GM23338 (cell line): ENCODE measurements at regions not wholly inside any gene's neighbourhood (a gene's known extent, or its start where the extent isn't known, plus 50 kb on each side); places are given as distances from the start of the nearest gene placed in this dataset.

Experiments
- ATAC-seq: fragments of 200-7000 bp; cut with Tn5 transposase; 3 replicates; pipeline ENCODE4 v1.9.1; 2020
- DNase-seq: peaks from one replicate; pipeline ENCODE4 v3.0.0-alpha.2; 2015; ENCODE audit warnings: low spot score
- H2AFZ ChIP-seq: fragments of 200-600 bp; sonication (generic); 2 replicates; pipeline ENCODE4 v1.8.0; 2016; ENCODE audit warnings: antibody characterized with exemption, mild to moderate bottlenecking, moderate library complexity
- H3F3A ChIP-seq: fragments of 200-600 bp; sonication (generic); replicated peaks from 2 replicates; pipeline ENCODE4 v1.8.0; 2017; ENCODE audit warnings: antibody characterized with exemption, mixed run types, low read depth
- H3K27ac ChIP-seq: fragments of 200-600 bp; sonication (generic); 2 replicates; pipeline ENCODE4 v1.6.1; 2016; ENCODE audit warnings: low read depth
- H3K27me3 ChIP-seq: fragments of 200-600 bp; sonication (generic); 2 replicates; pipeline ENCODE4 v1.8.0; 2016; ENCODE audit warnings: mild to moderate bottlenecking, mixed run types, moderate library complexity; ENCODE audit not compliant: insufficient read depth
- H3K36me3 ChIP-seq: fragments of 200-600 bp; sonication (generic); 2 replicates; pipeline ENCODE4 v1.8.0; 2016; ENCODE audit warnings: mild to moderate bottlenecking; ENCODE audit not compliant: insufficient read depth
- H3K4me1 ChIP-seq: fragments of 200-600 bp; sonication (generic); 2 replicates; pipeline ENCODE4 v1.8.0; 2016; ENCODE audit warnings: mild to moderate bottlenecking, moderate library complexity; ENCODE audit not compliant: insufficient read depth
- H3K4me2 ChIP-seq: fragments of 200-600 bp; sonication (generic); 2 replicates; pipeline ENCODE4 v1.7.1; 2017; ENCODE audit warnings: mixed run types
- H3K4me3 ChIP-seq: fragments of 200-600 bp; sonication (generic); 2 replicates; pipeline ENCODE4 v1.6.1; 2016; ENCODE audit warnings: mixed run types
- H3K79me2 ChIP-seq: fragments of 200-600 bp; sonication (generic); replicated peaks from 2 replicates; pipeline ENCODE4 v1.8.0; 2017; ENCODE audit warnings: mild to moderate bottlenecking; ENCODE audit not compliant: insufficient read depth
- H3K9me2 ChIP-seq: fragments of 200-600 bp; sonication (generic); 2 replicates; pipeline ENCODE4 v1.8.0; 2017; ENCODE audit not compliant: insufficient read depth
- H4K20me1 ChIP-seq: fragments of 200-600 bp; sonication (generic); replicated peaks from 2 replicates; pipeline ENCODE4 v1.8.0; 2017; ENCODE audit warnings: mild to moderate bottlenecking; ENCODE audit not compliant: insufficient read depth
- H3K27ac Mint-ChIP-seq: 2 replicates; pipeline ENCODE4 v1.8.0; 2020; ENCODE audit warnings: inconsistent platforms, mild to moderate bottlenecking, moderate library complexity, mixed read lengths
- H3K27me3 Mint-ChIP-seq: 3 replicates; pipeline ENCODE4 v1.8.0; 2022; ENCODE audit warnings: low read depth, mild to moderate bottlenecking, moderate library complexity, mixed read lengths, inconsistent platforms; ENCODE audit not compliant: insufficient read depth, poor library complexity
- H3K36me3 Mint-ChIP-seq: 3 replicates; pipeline ENCODE4 v1.8.0; 2021; ENCODE audit warnings: low read depth, mild to moderate bottlenecking, inconsistent platforms, moderate library complexity, mixed read lengths
- H3K4me1 Mint-ChIP-seq: 3 replicates; pipeline ENCODE4 v1.8.0; 2020; ENCODE audit warnings: mild to moderate bottlenecking, inconsistent platforms, mixed read lengths
- H3K4me3 Mint-ChIP-seq: 3 replicates; pipeline ENCODE4 v1.8.0; 2021; ENCODE audit warnings: moderate library complexity, mild to moderate bottlenecking, inconsistent platforms, mixed read lengths
- H3K9me3 Mint-ChIP-seq: 3 replicates; pipeline ENCODE4 v1.8.0; 2020; ENCODE audit warnings: moderate library complexity, mild to moderate bottlenecking, inconsistent platforms, mixed read lengths
- CREB1 ChIP-seq: fragments of 250-450 bp; sonication (Bioruptor Pico); IDR thresholded peaks from 2 replicates; pipeline ENCODE4 v1.5.0; 2020; ENCODE audit warnings: low read depth, mild to moderate bottlenecking, moderate library complexity
- EZH2 ChIP-seq: fragments of 200-600 bp; sonication (generic); IDR thresholded peaks from one replicate; pipeline ENCODE4 v1.8.0; 2017; ENCODE audit warnings: antibody characterized with exemption, mild to moderate bottlenecking, low read depth; ENCODE audit not compliant: unreplicated experiment
- EZH2phosphoT487 ChIP-seq: fragments of 200-600 bp; sonication (generic); IDR thresholded peaks from one replicate; pipeline ENCODE4 v1.8.1; 2018; ENCODE audit warnings: antibody characterized with exemption; ENCODE audit not compliant: unreplicated experiment
- JUNB ChIP-seq: IDR thresholded peaks from one replicate; pipeline ENCODE4 v1.6.1; 2016; ENCODE audit warnings: antibody characterized with exemption; ENCODE audit not compliant: unreplicated experiment
- NANOG ChIP-seq: IDR thresholded peaks from 2 replicates; pipeline ENCODE4 v1.6.1; 2016; ENCODE audit warnings: antibody characterized with exemption, borderline replicate concordance
- POLR2AphosphoS5 ChIP-seq: IDR thresholded peaks from 2 replicates; pipeline ENCODE4 v1.6.1; 2016; ENCODE audit warnings: antibody characterized with exemption, low read depth
- STAT1 ChIP-seq: IDR thresholded peaks from one replicate; pipeline ENCODE4 v1.6.1; 2016; ENCODE audit warnings: antibody characterized with exemption; ENCODE audit not compliant: unreplicated experiment
- ZNF114 ChIP-seq: fragments of 250-450 bp; sonication (Bioruptor Pico); IDR thresholded peaks from 2 replicates; pipeline ENCODE4 v1.5.0; 2020; ENCODE audit warnings: mild to moderate bottlenecking, moderate library complexity
- ZNF331 ChIP-seq: fragments of 250-450 bp; sonication (Bioruptor Pico); IDR thresholded peaks from 2 replicates; pipeline ENCODE4 v1.5.0; 2020; ENCODE audit warnings: low read depth, mild to moderate bottlenecking, moderate library complexity
- TF ChIP-seq, protein P1 (sequence below), 2 experiments: fragments of 200-600 bp in 1 of 2; sonication (generic) in 1 of 2; conservative IDR thresholded peaks; 2 replicates each; pipeline versions ENCODE4 v1.5.1 to v1.6.1; 2016 to 2017; ENCODE audit warnings: antibody characterized with exemption in 2 of 2, low read depth in 2 of 2, mild to moderate bottlenecking in 2 of 2, moderate library complexity in 1 of 2
- TF ChIP-seq, protein P2 (sequence below): IDR thresholded peaks from 2 replicates; pipeline ENCODE4 v1.6.1; 2016; ENCODE audit warnings: antibody characterized with exemption
- TF ChIP-seq, protein P3 (sequence below): fragments of 250-450 bp; sonication (Bioruptor Pico); IDR thresholded peaks from 2 replicates; pipeline ENCODE4 v1.5.0; 2020; ENCODE audit warnings: mild to moderate bottlenecking, moderate library complexity
- TF ChIP-seq, protein P4 (sequence below): IDR thresholded peaks from one replicate; pipeline ENCODE4 v1.6.1; 2018; ENCODE audit warnings: antibody characterized with exemption; ENCODE audit not compliant: unreplicated experiment

DNA sequence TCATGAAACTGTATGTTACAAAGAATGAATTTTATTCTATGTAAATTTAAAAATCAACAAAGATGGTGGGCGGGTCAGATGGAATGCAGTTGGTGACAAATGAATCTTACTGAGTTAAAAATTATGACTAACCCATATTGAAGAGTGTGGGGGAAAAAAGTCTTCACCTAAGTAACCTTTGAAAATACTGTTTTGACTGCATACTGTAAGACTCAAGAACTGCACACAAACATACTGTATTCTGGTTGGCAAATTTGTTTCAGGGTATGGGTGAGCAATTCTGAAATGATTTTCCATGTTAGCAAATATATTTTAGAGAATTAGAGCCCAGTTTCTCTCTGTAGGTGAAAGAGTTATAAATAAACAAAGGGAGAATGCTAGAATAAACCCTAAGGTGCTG lies 153.7 kb upstream of the KCNJ18 start:
- Mint-ChIP-seq H3K27me3 (peaks cover 2% of the 10 kb centered on the region), H3K9me3 (peaks cover 21% of the 10 kb centered on the region), H3K4me3 (no peak overlapping the region), H3K4me1 (no peaks in the 10 kb centered on the region), H3K36me3 (peaks cover 30% of the 10 kb centered on the region), H3K27ac (no peak overlapping the region)
- ATAC-seq: no peak
- DNase-seq: no peak
- Histone ChIP-seq H3K9me2 (no peaks in the 10 kb centered on the region; the same call in 1 of the 2 replicates), H3F3A (no peaks in the 10 kb centered on the region), H3K27me3 (no peaks in the 10 kb centered on the region), H3K4me3 (no peak overlapping the region), H3K4me2 (no peak overlapping the region), H3K4me1 (no peaks in the 10 kb centered on the region), H4K20me1 (no peaks in the 10 kb centered on the region), H2AFZ (no peak overlapping the region), H3K36me3 (no peaks in the 10 kb centered on the region), H3K79me2 (peaks cover 16% of the 10 kb centered on the region; the same call in 1 of the 2 replicates), H3K27ac (no peak overlapping the region)
- no peak for TF ChIP-seq STAT1
- no peak for TF ChIP-seq EZH2
- no peak for TF ChIP-seq POLR2AphosphoS5
- no peak for TF ChIP-seq NANOG
- no peak for TF ChIP-seq CREB1 (CRISPR knock-in tag)
- TF ChIP-seq JUNB: no peak
- TF ChIP-seq, protein P1, sequence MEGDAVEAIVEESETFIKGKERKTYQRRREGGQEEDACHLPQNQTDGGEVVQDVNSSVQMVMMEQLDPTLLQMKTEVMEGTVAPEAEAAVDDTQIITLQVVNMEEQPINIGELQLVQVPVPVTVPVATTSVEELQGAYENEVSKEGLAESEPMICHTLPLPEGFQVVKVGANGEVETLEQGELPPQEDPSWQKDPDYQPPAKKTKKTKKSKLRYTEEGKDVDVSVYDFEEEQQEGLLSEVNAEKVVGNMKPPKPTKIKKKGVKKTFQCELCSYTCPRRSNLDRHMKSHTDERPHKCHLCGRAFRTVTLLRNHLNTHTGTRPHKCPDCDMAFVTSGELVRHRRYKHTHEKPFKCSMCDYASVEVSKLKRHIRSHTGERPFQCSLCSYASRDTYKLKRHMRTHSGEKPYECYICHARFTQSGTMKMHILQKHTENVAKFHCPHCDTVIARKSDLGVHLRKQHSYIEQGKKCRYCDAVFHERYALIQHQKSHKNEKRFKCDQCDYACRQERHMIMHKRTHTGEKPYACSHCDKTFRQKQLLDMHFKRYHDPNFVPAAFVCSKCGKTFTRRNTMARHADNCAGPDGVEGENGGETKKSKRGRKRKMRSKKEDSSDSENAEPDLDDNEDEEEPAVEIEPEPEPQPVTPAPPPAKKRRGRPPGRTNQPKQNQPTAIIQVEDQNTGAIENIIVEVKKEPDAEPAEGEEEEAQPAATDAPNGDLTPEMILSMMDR (conservative IDR thresholded peaks at IDR 0.05; ENCODE audit: low read depth in 2 of 2): no peak
- TF ChIP-seq EZH2phosphoT487: no peak
- TF ChIP-seq, protein P2, sequence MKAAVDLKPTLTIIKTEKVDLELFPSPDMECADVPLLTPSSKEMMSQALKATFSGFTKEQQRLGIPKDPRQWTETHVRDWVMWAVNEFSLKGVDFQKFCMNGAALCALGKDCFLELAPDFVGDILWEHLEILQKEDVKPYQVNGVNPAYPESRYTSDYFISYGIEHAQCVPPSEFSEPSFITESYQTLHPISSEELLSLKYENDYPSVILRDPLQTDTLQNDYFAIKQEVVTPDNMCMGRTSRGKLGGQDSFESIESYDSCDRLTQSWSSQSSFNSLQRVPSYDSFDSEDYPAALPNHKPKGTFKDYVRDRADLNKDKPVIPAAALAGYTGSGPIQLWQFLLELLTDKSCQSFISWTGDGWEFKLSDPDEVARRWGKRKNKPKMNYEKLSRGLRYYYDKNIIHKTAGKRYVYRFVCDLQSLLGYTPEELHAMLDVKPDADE: no peak
- TF ChIP-seq, protein P3, sequence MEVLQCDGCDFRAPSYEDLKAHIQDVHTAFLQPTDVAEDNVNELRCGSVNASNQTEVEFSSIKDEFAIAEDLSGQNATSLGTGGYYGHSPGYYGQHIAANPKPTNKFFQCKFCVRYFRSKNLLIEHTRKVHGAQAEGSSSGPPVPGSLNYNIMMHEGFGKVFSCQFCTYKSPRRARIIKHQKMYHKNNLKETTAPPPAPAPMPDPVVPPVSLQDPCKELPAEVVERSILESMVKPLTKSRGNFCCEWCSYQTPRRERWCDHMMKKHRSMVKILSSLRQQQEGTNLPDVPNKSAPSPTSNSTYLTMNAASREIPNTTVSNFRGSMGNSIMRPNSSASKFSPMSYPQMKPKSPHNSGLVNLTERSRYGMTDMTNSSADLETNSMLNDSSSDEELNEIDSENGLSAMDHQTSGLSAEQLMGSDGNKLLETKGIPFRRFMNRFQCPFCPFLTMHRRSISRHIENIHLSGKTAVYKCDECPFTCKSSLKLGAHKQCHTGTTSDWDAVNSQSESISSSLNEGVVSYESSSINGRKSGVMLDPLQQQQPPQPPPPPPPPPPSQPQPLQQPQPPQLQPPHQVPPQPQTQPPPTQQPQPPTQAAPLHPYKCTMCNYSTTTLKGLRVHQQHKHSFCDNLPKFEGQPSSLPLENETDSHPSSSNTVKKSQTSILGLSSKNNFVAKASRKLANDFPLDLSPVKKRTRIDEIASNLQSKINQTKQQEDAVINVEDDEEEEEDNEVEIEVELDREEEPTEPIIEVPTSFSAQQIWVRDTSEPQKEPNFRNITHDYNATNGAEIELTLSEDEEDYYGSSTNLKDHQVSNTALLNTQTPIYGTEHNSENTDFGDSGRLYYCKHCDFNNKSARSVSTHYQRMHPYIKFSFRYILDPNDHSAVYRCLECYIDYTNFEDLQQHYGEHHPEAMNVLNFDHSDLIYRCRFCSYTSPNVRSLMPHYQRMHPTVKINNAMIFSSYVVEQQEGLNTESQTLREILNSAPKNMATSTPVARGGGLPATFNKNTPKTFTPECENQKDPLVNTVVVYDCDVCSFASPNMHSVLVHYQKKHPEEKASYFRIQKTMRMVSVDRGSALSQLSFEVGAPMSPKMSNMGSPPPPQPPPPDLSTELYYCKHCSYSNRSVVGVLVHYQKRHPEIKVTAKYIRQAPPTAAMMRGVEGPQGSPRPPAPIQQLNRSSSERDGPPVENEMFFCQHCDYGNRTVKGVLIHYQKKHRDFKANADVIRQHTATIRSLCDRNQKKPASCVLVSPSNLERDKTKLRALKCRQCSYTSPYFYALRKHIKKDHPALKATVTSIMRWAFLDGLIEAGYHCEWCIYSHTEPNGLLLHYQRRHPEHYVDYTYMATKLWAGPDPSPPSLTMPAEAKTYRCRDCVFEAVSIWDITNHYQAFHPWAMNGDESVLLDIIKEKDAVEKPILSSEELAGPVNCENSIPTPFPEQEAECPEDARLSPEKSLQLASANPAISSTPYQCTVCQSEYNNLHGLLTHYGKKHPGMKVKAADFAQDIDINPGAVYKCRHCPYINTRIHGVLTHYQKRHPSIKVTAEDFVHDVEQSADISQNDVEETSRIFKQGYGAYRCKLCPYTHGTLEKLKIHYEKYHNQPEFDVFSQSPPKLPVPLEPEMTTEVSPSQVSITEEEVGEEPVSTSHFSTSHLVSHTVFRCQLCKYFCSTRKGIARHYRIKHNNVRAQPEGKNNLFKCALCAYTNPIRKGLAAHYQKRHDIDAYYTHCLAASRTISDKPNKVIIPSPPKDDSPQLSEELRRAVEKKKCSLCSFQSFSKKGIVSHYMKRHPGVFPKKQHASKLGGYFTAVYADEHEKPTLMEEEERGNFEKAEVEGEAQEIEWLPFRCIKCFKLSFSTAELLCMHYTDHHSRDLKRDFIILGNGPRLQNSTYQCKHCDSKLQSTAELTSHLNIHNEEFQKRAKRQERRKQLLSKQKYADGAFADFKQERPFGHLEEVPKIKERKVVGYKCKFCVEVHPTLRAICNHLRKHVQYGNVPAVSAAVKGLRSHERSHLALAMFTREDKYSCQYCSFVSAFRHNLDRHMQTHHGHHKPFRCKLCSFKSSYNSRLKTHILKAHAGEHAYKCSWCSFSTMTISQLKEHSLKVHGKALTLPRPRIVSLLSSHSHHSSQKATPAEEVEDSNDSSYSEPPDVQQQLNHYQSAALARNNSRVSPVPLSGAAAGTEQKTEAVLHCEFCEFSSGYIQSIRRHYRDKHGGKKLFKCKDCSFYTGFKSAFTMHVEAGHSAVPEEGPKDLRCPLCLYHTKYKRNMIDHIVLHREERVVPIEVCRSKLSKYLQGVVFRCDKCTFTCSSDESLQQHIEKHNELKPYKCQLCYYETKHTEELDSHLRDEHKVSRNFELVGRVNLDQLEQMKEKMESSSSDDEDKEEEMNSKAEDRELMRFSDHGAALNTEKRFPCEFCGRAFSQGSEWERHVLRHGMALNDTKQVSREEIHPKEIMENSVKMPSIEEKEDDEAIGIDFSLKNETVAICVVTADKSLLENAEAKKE: no peak
- TF ChIP-seq ZNF331 (CRISPR knock-in tag): no peak
- no peak for TF ChIP-seq ZNF114 (CRISPR knock-in tag)
- TF ChIP-seq, protein P4, sequence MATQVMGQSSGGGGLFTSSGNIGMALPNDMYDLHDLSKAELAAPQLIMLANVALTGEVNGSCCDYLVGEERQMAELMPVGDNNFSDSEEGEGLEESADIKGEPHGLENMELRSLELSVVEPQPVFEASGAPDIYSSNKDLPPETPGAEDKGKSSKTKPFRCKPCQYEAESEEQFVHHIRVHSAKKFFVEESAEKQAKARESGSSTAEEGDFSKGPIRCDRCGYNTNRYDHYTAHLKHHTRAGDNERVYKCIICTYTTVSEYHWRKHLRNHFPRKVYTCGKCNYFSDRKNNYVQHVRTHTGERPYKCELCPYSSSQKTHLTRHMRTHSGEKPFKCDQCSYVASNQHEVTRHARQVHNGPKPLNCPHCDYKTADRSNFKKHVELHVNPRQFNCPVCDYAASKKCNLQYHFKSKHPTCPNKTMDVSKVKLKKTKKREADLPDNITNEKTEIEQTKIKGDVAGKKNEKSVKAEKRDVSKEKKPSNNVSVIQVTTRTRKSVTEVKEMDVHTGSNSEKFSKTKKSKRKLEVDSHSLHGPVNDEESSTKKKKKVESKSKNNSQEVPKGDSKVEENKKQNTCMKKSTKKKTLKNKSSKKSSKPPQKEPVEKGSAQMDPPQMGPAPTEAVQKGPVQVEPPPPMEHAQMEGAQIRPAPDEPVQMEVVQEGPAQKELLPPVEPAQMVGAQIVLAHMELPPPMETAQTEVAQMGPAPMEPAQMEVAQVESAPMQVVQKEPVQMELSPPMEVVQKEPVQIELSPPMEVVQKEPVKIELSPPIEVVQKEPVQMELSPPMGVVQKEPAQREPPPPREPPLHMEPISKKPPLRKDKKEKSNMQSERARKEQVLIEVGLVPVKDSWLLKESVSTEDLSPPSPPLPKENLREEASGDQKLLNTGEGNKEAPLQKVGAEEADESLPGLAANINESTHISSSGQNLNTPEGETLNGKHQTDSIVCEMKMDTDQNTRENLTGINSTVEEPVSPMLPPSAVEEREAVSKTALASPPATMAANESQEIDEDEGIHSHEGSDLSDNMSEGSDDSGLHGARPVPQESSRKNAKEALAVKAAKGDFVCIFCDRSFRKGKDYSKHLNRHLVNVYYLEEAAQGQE: no peak
